ENCODE measurements at regions not wholly inside any gene's neighbourhood (a gene's known extent, or its start where the extent isn't known, plus 50 kb on each side); places are given as distances from the start of the nearest gene placed in this dataset.

DNA sequence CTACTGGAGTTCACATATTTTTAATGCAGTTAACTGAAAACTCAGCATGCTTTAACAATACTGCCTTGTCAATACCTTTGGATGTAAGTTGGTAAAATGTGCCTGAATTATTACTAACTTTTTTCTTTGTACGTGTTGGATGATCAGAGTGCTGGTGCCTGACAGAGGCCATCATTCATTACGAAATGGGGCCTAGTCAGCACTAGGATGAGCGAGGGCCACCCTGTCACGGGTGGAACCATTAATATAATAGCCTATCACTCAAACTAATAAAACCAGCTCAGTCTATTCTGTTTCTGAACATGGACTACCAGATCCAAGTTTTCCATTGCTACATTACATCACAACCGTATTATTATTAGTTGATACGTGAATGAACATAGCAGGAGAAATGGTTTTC, 501.7 kb upstream of the TENM3 start:
- TF ChIP-seq POLR2A (IDR thresholded peaks at IDR 0.05; ENCODE audit: low read length) (no peak), GATA1 (IDR thresholded peaks at IDR 0.05; ENCODE audit: low read depth, low read length) (no peak)

Data from erythroblast (primary cell).